Stimulated activated naive CD4-positive, alpha-beta T cell (primary cell): ENCODE measurements at regions not wholly inside any gene's neighbourhood (a gene's known extent, or its start where the extent isn't known, plus 50 kb on each side); places are given as distances from the start of the nearest gene placed in this dataset.

Experiments
- DNase-seq, 6 experiments: peaks; one replicate each; lab custom pipeline; 2025; lab: John Stamatoyannopoulos, UW

- no peak for DNase-seq
Measured at GRCh38 chr16:76906552-76906951, 284.4 kb upstream of the MON1B start.

DNA sequence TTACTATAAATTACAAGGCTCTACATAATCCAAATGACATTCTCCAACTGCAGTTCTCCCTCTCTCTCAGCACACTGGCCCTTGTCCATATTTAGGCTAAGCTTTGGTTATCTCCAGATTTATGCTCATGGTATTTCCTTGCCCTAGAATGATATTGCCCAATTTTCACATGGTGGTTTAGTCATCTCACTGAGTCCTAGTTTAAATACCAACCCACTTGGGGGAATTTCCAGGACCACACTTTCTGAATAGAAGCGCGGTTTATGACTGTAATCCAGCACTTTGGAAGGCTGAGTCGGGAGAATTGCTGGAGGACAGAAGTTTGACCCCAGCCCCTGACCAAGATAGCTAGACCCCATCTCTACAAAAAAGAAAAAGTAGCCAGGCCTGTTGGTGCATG lies 280.1 kb upstream of the MON1B start:
- no peak for DNase-seq

- no peak for DNase-seq
Measured at GRCh38 chr16:76913046-76913445, 277.9 kb upstream of the MON1B start.

DNA sequence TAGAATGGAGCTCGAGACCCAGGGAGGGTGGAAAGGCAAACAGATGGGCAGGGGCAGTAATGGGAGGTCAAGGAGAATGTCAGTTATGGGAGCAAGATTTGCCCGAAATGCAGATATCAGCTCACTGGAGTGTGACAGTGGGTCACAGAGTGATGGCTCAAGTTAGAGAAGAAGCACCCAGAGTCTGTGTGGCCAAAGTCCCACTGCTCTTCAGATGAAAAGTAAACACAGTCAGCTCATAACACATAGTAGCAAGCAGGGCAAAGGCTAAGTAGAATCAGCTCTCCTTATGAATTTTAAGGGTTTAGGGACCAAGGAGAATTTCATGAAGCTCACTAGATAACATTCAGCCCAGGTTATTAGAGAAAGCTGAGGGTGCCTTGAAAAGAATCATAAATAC lies 264.9 kb upstream of the MON1B start:
- DNase-seq, result no peak

GRCh38 chr16:76926595-76926994 lies 264.4 kb upstream of the MON1B start:
- no peak for DNase-seq

- no peak for DNase-seq
Measured at GRCh38 chr16:76931186-76931585, 259.8 kb upstream of the MON1B start.

GRCh38 chr16:76932541-76933211 lies 258.3 kb upstream of the MON1B start:
- DNase-seq, result no peak

DNA sequence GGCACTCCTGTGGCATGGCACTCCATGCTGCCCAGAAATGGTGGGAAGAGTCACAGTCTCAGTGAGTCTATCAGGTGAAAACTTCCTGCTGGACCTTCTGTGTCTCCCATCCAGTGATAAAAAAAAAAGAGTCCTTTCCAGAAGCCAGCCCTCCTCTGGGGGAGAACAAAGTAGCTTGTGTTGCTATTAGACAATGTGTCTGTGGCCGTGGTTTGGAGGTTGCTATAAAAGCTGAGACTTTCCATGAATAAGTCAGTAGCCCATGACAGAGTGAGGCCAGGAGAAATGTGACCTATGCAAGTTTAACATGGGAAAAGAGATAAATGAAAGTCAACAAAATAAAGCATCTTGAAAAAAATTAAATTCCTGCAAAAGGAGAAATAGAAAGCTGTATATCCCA lies 250.7 kb upstream of the MON1B start:
- DNase-seq, result no peak

- DNase-seq, result no peak
Measured at GRCh38 chr16:76941113-76941512, 249.9 kb upstream of the MON1B start.

- DNase-seq, result no peak
Measured at GRCh38 chr16:76942089-76942488, 248.9 kb upstream of the MON1B start.

DNA sequence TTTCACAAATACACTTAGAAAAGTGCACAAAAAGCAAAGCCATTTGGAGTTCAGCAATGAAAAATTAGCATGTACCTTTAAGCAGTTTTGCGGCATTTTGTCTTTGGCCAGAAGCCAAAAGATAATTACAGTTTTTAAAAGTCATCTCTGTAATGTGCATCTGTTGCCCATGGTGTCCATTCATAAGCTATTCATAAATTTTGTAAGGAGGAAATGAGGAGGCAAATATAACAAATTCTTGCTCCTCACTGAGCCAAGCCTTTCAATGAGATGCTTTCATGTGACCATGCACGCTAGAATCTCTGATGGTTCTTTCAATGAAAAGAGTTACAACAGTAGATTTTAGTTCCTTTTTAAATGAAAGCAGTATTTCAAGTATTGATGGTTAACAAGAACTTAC lies 247.1 kb upstream of the MON1B start:
- no peak for DNase-seq

GRCh38 chr16:76946879-76947278 lies 244.1 kb upstream of the MON1B start:
- DNase-seq, result no peak

GRCh38 chr16:76947749-76948148 lies 243.2 kb upstream of the MON1B start:
- no peak for DNase-seq

GRCh38 chr16:76955629-76956028 lies 235.4 kb upstream of the MON1B start:
- no peak for DNase-seq

DNA sequence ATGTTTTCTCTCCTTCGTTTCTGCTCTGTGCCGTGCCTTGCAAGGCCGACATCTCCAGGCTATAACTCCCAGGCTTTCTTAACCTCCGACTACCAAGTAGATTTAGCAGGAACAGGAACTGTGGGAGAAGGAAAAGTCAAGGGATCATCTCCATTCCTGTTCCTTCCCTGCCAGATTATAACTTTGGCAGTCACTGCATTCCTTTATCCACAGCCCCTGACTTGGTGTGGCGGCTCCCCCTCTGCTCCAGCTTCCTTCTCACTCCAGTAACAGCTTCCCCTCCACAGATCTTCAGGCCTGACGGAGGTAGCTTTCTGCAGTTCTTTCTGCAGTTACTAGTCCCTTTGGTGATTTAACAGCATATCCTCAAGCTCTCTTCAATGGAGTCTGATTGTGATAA lies 234.6 kb upstream of the MON1B start:
- no peak for DNase-seq

- DNase-seq, result no peak
Measured at GRCh38 chr16:76956841-76957240, 234.1 kb upstream of the MON1B start.

DNA sequence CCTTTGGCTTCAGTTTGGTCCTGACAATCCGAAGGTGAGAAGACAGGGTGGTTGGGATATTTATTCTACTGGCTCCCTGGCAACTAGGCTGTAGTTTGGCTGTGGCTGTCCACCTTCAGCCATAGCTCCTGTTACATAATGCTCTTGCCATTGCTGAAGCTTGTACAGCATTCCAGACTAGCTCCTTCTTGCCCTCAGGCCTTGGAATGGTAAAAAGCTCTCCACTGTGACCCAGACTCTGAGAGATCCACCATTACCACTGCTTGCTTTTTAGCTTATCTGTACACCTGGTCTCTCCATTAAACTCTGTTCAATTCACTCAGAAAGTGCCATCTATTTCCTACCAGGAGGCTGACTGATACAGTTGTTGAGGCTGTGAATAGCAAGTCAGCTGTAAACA lies 231.8 kb upstream of the MON1B start:
- DNase-seq, result no peak

GRCh38 chr16:76963614-76964315 lies 227.2 kb upstream of the MON1B start:
- DNase-seq, result no peak

GRCh38 chr16:76964464-76965154 lies 226.4 kb upstream of the MON1B start:
- DNase-seq, result no peak

GRCh38 chr16:76970087-76970744 lies 220.8 kb upstream of the MON1B start:
- no peak for DNase-seq

GRCh38 chr16:76970745-76971099 lies 220.3 kb upstream of the MON1B start:
- no peak for DNase-seq

DNA sequence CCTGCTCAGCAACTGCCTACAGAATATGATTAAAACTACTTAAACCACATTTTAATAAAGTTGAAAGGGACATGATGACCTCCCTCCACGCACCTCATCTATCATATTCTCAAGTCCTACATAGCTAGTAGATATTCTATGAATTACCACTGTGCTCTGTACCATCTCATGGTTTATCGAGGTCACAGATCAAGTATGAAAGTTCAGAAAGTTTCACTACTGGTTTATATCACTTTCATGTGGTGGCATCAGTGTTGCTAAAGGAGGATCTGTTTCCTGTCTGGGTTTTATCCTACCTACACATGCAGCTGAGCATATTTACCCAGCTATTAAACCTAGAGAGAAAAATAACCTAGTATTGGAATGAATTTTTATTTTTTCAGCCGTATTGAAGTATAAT lies 214.9 kb upstream of the MON1B start:
- DNase-seq, result no peak

GRCh38 chr16:76976756-76977155 lies 214.2 kb upstream of the MON1B start:
- no peak for DNase-seq
